Gastrocnemius medialis (tissue), 4 donors: ENCODE measurements at regions not wholly inside any gene's neighbourhood (a gene's known extent, or its start where the extent isn't known, plus 50 kb on each side); places are given as distances from the start of the nearest gene placed in this dataset.

Source experiments
- ATAC-seq, 2 donors: fragments of 150-250 bp; one replicate each; pipeline ENCODE4 v1.9.1; 2016
- DNase-seq, 2 donors: peaks; one replicate each; pipeline ENCODE4 v3.0.0-alpha.2; 2019
- H3K27ac ChIP-seq, 4 donors: fragments of 200-600 bp; sonication (generic); 1 replicate in 1 of 4; 2 replicates in 3 of 4; pipeline ENCODE4 v1.5.1; 2016 to 2018; ENCODE audit warnings: mild to moderate bottlenecking in 2 of 4, moderate library complexity in 1 of 4
- H3K27me3 ChIP-seq, 3 donors: fragments of 200-600 bp; sonication (generic) in 2 of 3; 1 replicate in 1 of 3; 2 replicates in 2 of 3; pipeline versions ENCODE4 v1.5.1 to v1.6.0; 2016 to 2019; ENCODE audit warnings: mild to moderate bottlenecking in 1 of 3, moderate library complexity in 1 of 3
- H3K36me3 ChIP-seq, 2 donors: fragments of 200-600 bp; sonication (generic) in 1 of 2; one replicate each; pipeline ENCODE4 v1.5.1; 2017 to 2018
- H3K4me1 ChIP-seq, 2 donors: fragments of 200-600 bp; sonication (generic) in 1 of 2; one replicate each; pipeline ENCODE4 v1.5.1; 2016 to 2017; ENCODE audit warnings: mild to moderate bottlenecking in 2 of 2
- H3K4me3 ChIP-seq, 4 donors: fragments of 200-600 bp; sonication (generic) in 3 of 4; 1 replicate in 1 of 4; 2 replicates in 3 of 4; pipeline ENCODE4 v1.5.1; 2016 to 2019; ENCODE audit warnings: mild to moderate bottlenecking in 2 of 4
- H3K9me3 ChIP-seq, 3 donors: fragments of 200-600 bp; sonication (generic) in 2 of 3; 1 replicate in 1 of 3; 2 replicates in 2 of 3; pipeline ENCODE4 v1.5.1; 2016 to 2019
- CTCF ChIP-seq, 5 experiments: fragments of 450-650 bp in 3 of 5; fragments of 200-600 bp in 2 of 5; sonication (generic) in 2 of 5; IDR thresholded peaks in 4 of 5; conservative IDR thresholded peaks in 1 of 5; 1 replicate in 4 of 5; 2 replicates in 1 of 5; pipeline ENCODE4 v1.5.1; 2016 to 2019; ENCODE audit warnings: antibody characterized with exemption in 5 of 5, mild to moderate bottlenecking in 3 of 5, moderate library complexity in 3 of 5
- POLR2A ChIP-seq, 2 donors: fragments of 450-650 bp; IDR thresholded peaks; one replicate each; pipeline ENCODE4 v1.6.1; 2017; ENCODE audit warnings: antibody characterized with exemption in 2 of 2, mild to moderate bottlenecking in 2 of 2, moderate library complexity in 2 of 2
- in situ Hi-C, 4 donors: fragments of 200-750 bp; cut with MboI; loops; one replicate each; pipeline versions ENCODE4 v1.15.0 to v1.8.0; 2017; ENCODE audit warnings: low sequenced_read_pairs in 4 of 4
- intact Hi-C: fragments of 100-400 bp; cut with DNase I; formaldehyde crosslinking; loops from one replicate; pipeline ENCODE4 v1.15.1; 2023; ENCODE audit warnings: low total_unique reads

GRCh38 chr12:113634474-113634873 lies 162.8 kb upstream of the LHX5 start:
- Histone ChIP-seq H3K36me3 (no peaks in the 10 kb centered on the region), H3K27ac (no peak overlapping the region), H3K4me3 (no peak overlapping the region), H3K9me3 (peaks cover 0 to 3% (median 0%) of the 10 kb centered on the region in 3 donors), H3K4me1 (no peaks in the 10 kb centered on the region), H3K27me3 (peaks cover 10 to 13% (median 11%) of the 10 kb centered on the region in 3 donors)
- intact Hi-C loops: no loop called here
- TF ChIP-seq POLR2A (IDR thresholded peaks at IDR 0.05) (no peak), CTCF (IDR thresholded peaks at IDR 0.05 in 4 of 5, conservative IDR thresholded peaks at IDR 0.05 in 1 of 5) (no peak)
- no peak for DNase-seq
- in situ Hi-C loops: no loop called here
- no peak for ATAC-seq

GRCh38 chr12:113633678-113634332 lies 162.1 kb upstream of the LHX5 start:
- DNase-seq (no peak), ATAC-seq (no peak)
- Histone ChIP-seq H3K4me3 (no peak overlapping the region), H3K36me3 (no peaks in the 10 kb centered on the region), H3K4me1 (no peaks in the 10 kb centered on the region), H3K9me3 (peaks cover 0 to 3% (median 0%) of the 10 kb centered on the region in 3 donors), H3K27ac (no peak overlapping the region), H3K27me3 (peaks cover 3 to 7% (median 4%) of the 10 kb centered on the region in 3 donors)
- intact Hi-C loops: no loop called here
- in situ Hi-C loops: no loop called here
- TF ChIP-seq POLR2A (IDR thresholded peaks at IDR 0.05) (no peak), CTCF (IDR thresholded peaks at IDR 0.05 in 4 of 5, conservative IDR thresholded peaks at IDR 0.05 in 1 of 5) (no peak)

- no peak for ATAC-seq
- Histone ChIP-seq H3K4me3 (no peak overlapping the region), H3K9me3 (peaks cover 0 to 3% (median 0%) of the 10 kb centered on the region in 3 donors), H3K27me3 (no peaks in the 10 kb centered on the region), H3K36me3 (no peaks in the 10 kb centered on the region), H3K4me1 (no peaks in the 10 kb centered on the region), H3K27ac (no peak overlapping the region)
- no peak for DNase-seq
- no peak for TF ChIP-seq CTCF (IDR thresholded peaks at IDR 0.05 in 4 of 5, conservative IDR thresholded peaks at IDR 0.05 in 1 of 5)
- TF ChIP-seq POLR2A (IDR thresholded peaks at IDR 0.05): no peak
- in situ Hi-C loops (no loop called here), intact Hi-C loops (no loop called here)
Measured at GRCh38 chr12:113630625-113631024, 159.0 kb upstream of the LHX5 start.

GRCh38 chr12:113625499-113625898 lies 153.8 kb upstream of the LHX5 start:
- no peaks in the 10 kb centered on the region for H3K36me3 ChIP-seq
- intact Hi-C loops: no loop called here
- in situ Hi-C loops: no loop called here
- DNase-seq (no peak), ATAC-seq (no peak)
- no peak for TF ChIP-seq CTCF (IDR thresholded peaks at IDR 0.05 in 4 of 5, conservative IDR thresholded peaks at IDR 0.05 in 1 of 5)
- TF ChIP-seq POLR2A (IDR thresholded peaks at IDR 0.05): no peak
- no peaks in the 10 kb centered on the region for H3K4me1 ChIP-seq
- no peaks in the 10 kb centered on the region for H3K27me3 ChIP-seq
- peaks cover 0 to 3% (median 0%) of the 10 kb centered on the region in 3 donors for H3K9me3 ChIP-seq
- H3K27ac ChIP-seq: no peak overlapping the region
- H3K4me3 ChIP-seq: no peak overlapping the region

- intact Hi-C loops: no loop called here
- ATAC-seq (no peak), DNase-seq (no peak)
- Histone ChIP-seq H3K9me3 (no peaks in the 10 kb centered on the region), H3K4me1 (no peaks in the 10 kb centered on the region), H3K36me3 (no peaks in the 10 kb centered on the region), H3K4me3 (no peak overlapping the region), H3K27me3 (no peaks in the 10 kb centered on the region), H3K27ac (no peak overlapping the region)
- no peak for TF ChIP-seq POLR2A (IDR thresholded peaks at IDR 0.05)
- no peak for TF ChIP-seq CTCF (IDR thresholded peaks at IDR 0.05 in 4 of 5, conservative IDR thresholded peaks at IDR 0.05 in 1 of 5)
- in situ Hi-C loops: no loop called here
Measured at GRCh38 chr12:113622410-113622809, 150.7 kb upstream of the LHX5 start.
